MM.1S (cell line): ENCODE measurements at regions not wholly inside any gene's neighbourhood (a gene's known extent, or its start where the extent isn't known, plus 50 kb on each side); places are given as distances from the start of the nearest gene placed in this dataset.

Source experiments
- CTCF ChIP-seq: fragments of 300-600 bp; sonication (generic); IDR thresholded peaks from 2 replicates; pipeline ENCODE4 v1.5.1; 2016; ENCODE audit warnings: antibody characterized with exemption, low read length, mixed read lengths
- EZH2 ChIP-seq: fragments of 300-600 bp; sonication (generic); optimal IDR thresholded peaks from 2 replicates; pipeline ENCODE3; 2017; ENCODE audit warnings: low read depth, mild to moderate bottlenecking, antibody characterized with exemption, low read length, mixed read lengths

- TF ChIP-seq CTCF (no peak), EZH2 (no peak)
These were observed 62.6 kb upstream of the TBX20 start for GRCh38 chr7:35316549-35316948.
